ENCODE measurements at regions not wholly inside any gene's neighbourhood (a gene's known extent, or its start where the extent isn't known, plus 50 kb on each side); places are given as distances from the start of the nearest gene placed in this dataset.

DNA sequence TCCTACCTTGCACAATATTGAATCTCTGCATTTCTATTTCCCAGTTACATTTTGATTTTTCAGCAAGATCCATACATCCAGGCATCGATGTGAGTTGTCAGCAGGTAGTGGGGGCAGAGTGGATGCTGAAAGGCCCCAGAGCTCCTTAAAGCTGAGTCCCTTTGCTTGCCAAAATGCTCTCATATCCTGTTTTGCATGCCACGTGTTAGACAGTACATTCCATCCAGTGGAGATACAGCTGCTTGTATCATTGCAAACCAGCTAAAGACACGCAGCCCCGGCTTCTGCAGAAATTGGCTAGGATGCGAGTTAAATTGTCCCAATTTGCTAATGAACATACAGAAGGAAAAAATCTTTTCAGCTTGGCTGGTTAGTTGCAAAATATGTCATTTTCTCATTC, 179.6 kb upstream of the MXRA5 start:
- Histone ChIP-seq H2AFZ (ENCODE audit: low read length) (no peak overlapping the region), H2BK120ac (replicated peaks; ENCODE audit: low read depth, low read length) (no peak overlapping the region), H3K4me3 (ENCODE audit: extremely low read depth in 1 of 4, insufficient read depth in 2 of 4, low read depth in 3 of 4, low read length in 4 of 4) (no peak overlapping the region), H3K23ac (ENCODE audit: insufficient read length) (no peak overlapping the region), H4K20me1 (replicated peaks in 1 of 2; ENCODE audit: control insufficient read depth in 1 of 2, insufficient read depth in 2 of 2, low read length in 2 of 2) (no peaks in the 10 kb centered on the region), H4K91ac (replicated peaks; ENCODE audit: insufficient read length, low read length) (no peak overlapping the region), H3K9me3 (ENCODE audit: insufficient read depth in 2 of 2, low read depth in 1 of 2, low read length in 1 of 2) (no peaks in the 10 kb centered on the region), H2BK12ac (ENCODE audit: low read depth, low read length) (no peak overlapping the region), H3K79me2 (ENCODE audit: control insufficient read depth in 1 of 2, insufficient read depth in 2 of 2, low read length in 2 of 2) (no peaks in the 10 kb centered on the region), H3K14ac (ENCODE audit: insufficient read length) (no peak overlapping the region), H3K36me3 (ENCODE audit: control insufficient read depth in 2 of 4, insufficient read depth in 4 of 4, low read length in 3 of 4) (no peaks in the 10 kb centered on the region), H3K18ac (ENCODE audit: extremely low read depth, low read length) (no peak overlapping the region), H3K23me2 (ENCODE audit: low read depth, low read length) (peaks cover 4% of the 10 kb centered on the region; the same call in 1 of the 2 replicates), H3K4me2 (ENCODE audit: insufficient read depth in 1 of 2, low read depth in 2 of 2, low read length in 2 of 2) (no peak overlapping the region), H3K56ac (replicated peaks; ENCODE audit: insufficient read length, low read depth, low read length) (no peak overlapping the region), H3K79me1 (ENCODE audit: low read depth, low read length) (no peaks in the 10 kb centered on the region), H3K4me1 (replicated peaks in 1 of 4; ENCODE audit: control insufficient read depth in 3 of 4, insufficient read depth in 4 of 4, low read length in 3 of 4) (no peaks in the 10 kb centered on the region), H3K9ac (replicated peaks in 1 of 4; ENCODE audit: extremely low read depth in 1 of 4, low read depth in 3 of 4, low read length in 3 of 4) (no peak overlapping the region), H4K8ac (ENCODE audit: extremely low read depth, insufficient read depth, low read length) (no peak overlapping the region), H4K5ac (ENCODE audit: insufficient read length, low read depth, low read length) (no peak overlapping the region), H2AK5ac (ENCODE audit: low read depth, low read length) (no peak overlapping the region), H2BK5ac (ENCODE audit: low read depth, low read length) (no peak overlapping the region), H2BK15ac (ENCODE audit: low read length) (no peak overlapping the region), H3K27ac (ENCODE audit: low read depth, low read length) (no peak overlapping the region), H3K27me3 (replicated peaks in 1 of 4; ENCODE audit: control insufficient read depth in 3 of 4, extremely low read depth in 1 of 4, insufficient read depth in 3 of 4, low read length in 3 of 4) (no peaks in the 10 kb centered on the region), H3K4ac (replicated peaks; ENCODE audit: insufficient read length, low read depth, low read length) (no peak overlapping the region), H2BK20ac (ENCODE audit: low read length) (no peak overlapping the region)
- POLR2A ChIA-PET (ENCODE audit: partially characterized antibody), result no interaction called here
- CTCF ChIA-PET (ENCODE audit: partially characterized antibody), result no interaction called here
- no peak for FAIRE-seq
- no peak for DNase-seq (ENCODE audit: low read depth in 1 of 2, low spot score in 2 of 2)
- WGBS, 2 experiments (ENCODE audit: extremely low coverage in 1 of 2, insufficient coverage in 1 of 2, insufficient read length in 1 of 2, insufficient replicate concordance in 2 of 2, low coverage in 1 of 2, low lambda C conversion rate in 2 of 2, missing lambda C conversion rate in 1 of 2), result 85% methylated on average over 5 of the region's 5 CpGs; no CpG with 5 or more reads in 1 of the 2 experiments
- TF ChIP-seq POLR2AphosphoS5 (IDR thresholded peaks at IDR 0.05; ENCODE audit: low read depth, low read length) (no peak), JUND (IDR thresholded peaks at IDR 0.05; ENCODE audit: low read length) (no peak), CHD1 (IDR thresholded peaks at IDR 0.05; ENCODE audit: low read depth, low read length) (no peak), KDM5A (IDR thresholded peaks at IDR 0.05; ENCODE audit: low read length) (no peak), ASH2L (IDR thresholded peaks at IDR 0.05; ENCODE audit: low read length) (no peak), PHF8 (conservative IDR thresholded peaks at IDR 0.05; ENCODE audit: low read depth, low read length) (no peak), EP300 (IDR thresholded peaks at IDR 0.05; ENCODE audit: borderline replicate concordance in 1 of 2, low read depth in 2 of 2, low read length in 2 of 2) (no peak), SP4 (IDR thresholded peaks at IDR 0.05; ENCODE audit: low read length) (no peak), RFX5 (IDR thresholded peaks at IDR 0.05; ENCODE audit: borderline replicate concordance, low read depth, low read length) (no peak), CBX5 (IDR thresholded peaks at IDR 0.05; ENCODE audit: low read depth, low read length) (no peak), SAP30 (IDR thresholded peaks at IDR 0.05; ENCODE audit: insufficient read depth, insufficient replicate concordance, low read length) (no peak), CTBP2 (IDR thresholded peaks at IDR 0.05; ENCODE audit: borderline replicate concordance, insufficient read depth, insufficient read length, low read length) (no peak), JUN (IDR thresholded peaks at IDR 0.05; ENCODE audit: low read depth, low read length) (no peak), POU5F1 (IDR thresholded peaks at IDR 0.05; ENCODE audit: low read depth, low read length) (no peak)
- TF ChIP-seq, protein P1, sequence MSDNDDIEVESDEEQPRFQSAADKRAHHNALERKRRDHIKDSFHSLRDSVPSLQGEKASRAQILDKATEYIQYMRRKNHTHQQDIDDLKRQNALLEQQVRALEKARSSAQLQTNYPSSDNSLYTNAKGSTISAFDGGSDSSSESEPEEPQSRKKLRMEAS (IDR thresholded peaks at IDR 0.05), result no peak

Data from H1 (cell line).